ENCODE measurements at regions not wholly inside any gene's neighbourhood (a gene's known extent, or its start where the extent isn't known, plus 50 kb on each side); places are given as distances from the start of the nearest gene placed in this dataset.

DNA sequence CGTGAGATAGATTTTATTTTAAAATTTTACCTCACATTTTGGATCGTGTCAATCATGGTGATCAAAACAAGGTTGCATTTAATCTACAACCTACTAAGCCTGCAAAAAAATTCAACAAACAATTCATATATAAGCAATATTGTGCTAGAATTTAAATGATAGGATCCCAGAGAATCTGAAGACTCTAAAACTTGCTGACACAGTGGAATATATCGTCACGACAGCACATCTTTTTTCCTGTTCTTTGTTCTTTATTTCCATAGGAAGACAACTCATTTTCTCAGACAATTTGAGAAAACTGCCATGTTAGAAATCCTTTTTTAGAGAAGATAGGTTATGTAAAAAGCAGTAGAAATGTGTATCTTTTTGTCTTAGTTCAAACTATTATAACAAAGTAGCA is 820.2 kb upstream of the CELF2 start:
- Histone ChIP-seq H3K27ac (ENCODE audit: low read depth, low read length) (no peak overlapping the region), H3K9me3 (ENCODE audit: insufficient read depth, low read depth, low read length) (no peaks in the 10 kb centered on the region), H2AFZ (ENCODE audit: insufficient read depth, low read length, poor library complexity) (no peak overlapping the region), H4K91ac (ENCODE audit: low read depth, low read length) (no peak overlapping the region), H3K9ac (ENCODE audit: low read length) (no peak overlapping the region), H3K79me1 (ENCODE audit: low read length) (no peaks in the 10 kb centered on the region), H3K36me3 (ENCODE audit: control insufficient read depth in 1 of 2, insufficient read depth in 2 of 2, low read length in 2 of 2) (no peaks in the 10 kb centered on the region), H3K27me3 (ENCODE audit: insufficient read depth, low read length) (no peaks in the 10 kb centered on the region), H4K12ac (ENCODE audit: low read depth, low read length) (no peak overlapping the region), H2BK5ac (ENCODE audit: low read depth, low read length, poor library complexity) (no peak overlapping the region), H4K8ac (ENCODE audit: low read depth, low read length) (no peak overlapping the region), H3K4me1 (ENCODE audit: control insufficient read depth in 1 of 2, insufficient read depth in 2 of 2, low read length in 2 of 2) (no peaks in the 10 kb centered on the region), H3K4ac (ENCODE audit: low read depth, low read length) (no peak overlapping the region), H3K18ac (ENCODE audit: low read length) (no peak overlapping the region), H3K14ac (ENCODE audit: low read length) (no peak overlapping the region), H2BK120ac (ENCODE audit: insufficient read depth, low read length, poor library complexity) (no peak overlapping the region), H3K23ac (ENCODE audit: low read length) (no peak overlapping the region), H2BK12ac (ENCODE audit: low read length) (no peak overlapping the region), H3K4me3 (ENCODE audit: low read depth, low read length) (no peak overlapping the region), H3K79me2 (ENCODE audit: control insufficient read depth, insufficient read depth, low read length, poor library complexity) (no peaks in the 10 kb centered on the region), H2AK5ac (ENCODE audit: low read length) (no peak overlapping the region), H3K4me2 (ENCODE audit: low read length) (no peak overlapping the region)
- DNase-seq = no peak
- no CpG with 5 or more reads among the region's 4 CpGs for WGBS (ENCODE audit: extremely low coverage, insufficient coverage, insufficient read length)

DNA sequence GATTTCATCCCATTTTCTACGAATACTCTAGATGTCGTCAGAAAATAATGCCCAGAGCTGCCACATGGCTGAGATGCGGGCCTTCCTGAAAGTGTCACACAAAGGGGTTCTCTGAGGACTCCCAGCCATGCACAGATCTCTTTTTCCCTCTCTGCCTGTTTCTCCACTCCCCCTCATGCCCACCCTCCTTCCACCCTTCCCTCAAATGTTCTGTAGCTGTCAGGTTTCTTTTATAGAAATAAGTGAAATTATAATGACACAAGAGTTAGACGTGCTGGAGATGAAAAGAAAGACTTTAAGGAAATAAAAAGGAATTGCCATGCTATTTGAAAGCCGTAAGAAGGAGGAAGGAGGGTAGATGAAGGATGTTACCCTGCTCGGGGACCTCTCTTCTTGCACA is 819.3 kb upstream of the CELF2 start:
- Histone ChIP-seq H3K4me3 (ENCODE audit: low read depth, low read length) (no peak overlapping the region), H4K91ac (ENCODE audit: low read depth, low read length) (no peak overlapping the region), H2BK120ac (ENCODE audit: insufficient read depth, low read length, poor library complexity) (no peak overlapping the region), H2BK12ac (ENCODE audit: low read length) (no peak overlapping the region), H3K27ac (ENCODE audit: low read depth, low read length) (no peak overlapping the region), H3K4me1 (ENCODE audit: control insufficient read depth in 1 of 2, insufficient read depth in 2 of 2, low read length in 2 of 2) (no peaks in the 10 kb centered on the region), H2BK5ac (ENCODE audit: low read depth, low read length, poor library complexity) (no peak overlapping the region), H3K4me2 (ENCODE audit: low read length) (no peak overlapping the region), H3K14ac (ENCODE audit: low read length) (no peak overlapping the region), H3K79me1 (ENCODE audit: low read length) (no peaks in the 10 kb centered on the region), H3K4ac (ENCODE audit: low read depth, low read length) (no peak overlapping the region), H3K36me3 (ENCODE audit: control insufficient read depth in 1 of 2, insufficient read depth in 2 of 2, low read length in 2 of 2) (no peaks in the 10 kb centered on the region), H4K12ac (ENCODE audit: low read depth, low read length) (no peak overlapping the region), H3K9me3 (ENCODE audit: insufficient read depth, low read depth, low read length) (no peaks in the 10 kb centered on the region), H3K9ac (ENCODE audit: low read length) (no peak overlapping the region), H4K8ac (ENCODE audit: low read depth, low read length) (no peak overlapping the region), H3K79me2 (ENCODE audit: control insufficient read depth, insufficient read depth, low read length, poor library complexity) (no peaks in the 10 kb centered on the region), H3K18ac (ENCODE audit: low read length) (no peak overlapping the region), H2AK5ac (ENCODE audit: low read length) (no peak overlapping the region), H3K23ac (ENCODE audit: low read length) (no peak overlapping the region), H2AFZ (ENCODE audit: insufficient read depth, low read length, poor library complexity) (no peak overlapping the region), H3K27me3 (ENCODE audit: insufficient read depth, low read length) (no peaks in the 10 kb centered on the region)
- WGBS (ENCODE audit: extremely low coverage, insufficient coverage, insufficient read length) = no CpG with 5 or more reads among the region's 6 CpGs
- DNase-seq = no peak

DNA sequence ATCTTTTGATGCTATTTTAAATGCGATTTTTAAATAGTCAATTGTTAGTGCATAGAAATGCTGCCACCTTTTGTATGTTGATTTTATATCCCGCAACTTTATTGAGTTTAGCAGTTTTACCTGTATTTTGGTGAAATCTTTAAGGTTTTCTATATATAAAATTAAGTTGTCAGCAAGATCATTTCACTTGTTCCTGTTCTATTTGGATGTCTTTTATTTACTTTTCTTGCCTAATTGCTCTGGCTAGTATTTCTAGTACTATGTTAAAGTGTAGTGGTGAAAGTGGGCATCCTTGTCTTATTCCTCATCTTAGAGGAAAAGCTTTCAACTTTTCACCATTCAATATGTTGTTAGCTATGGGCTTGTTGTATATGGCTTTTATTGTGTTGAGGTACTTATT is 813.3 kb upstream of the CELF2 start:
- no CpG with 5 or more reads among the region's 2 CpGs for WGBS (ENCODE audit: extremely low coverage, insufficient coverage, insufficient read length)
- H3K23ac ChIP-seq (ENCODE audit: low read length) = no peak overlapping the region
- H3K4me1 ChIP-seq (ENCODE audit: control insufficient read depth in 1 of 2, insufficient read depth in 2 of 2, low read length in 2 of 2) = peaks cover 0 to 1% of the 10 kb centered on the region in 2 experiments
- no peak overlapping the region for H2BK12ac ChIP-seq (ENCODE audit: low read length)
- H3K14ac ChIP-seq (ENCODE audit: low read length) = no peak overlapping the region
- H3K4me2 ChIP-seq (ENCODE audit: low read length) = no peak overlapping the region
- H3K9ac ChIP-seq (ENCODE audit: low read length) = no peak overlapping the region
- H2AFZ ChIP-seq (ENCODE audit: insufficient read depth, low read length, poor library complexity) = no peak overlapping the region
- no peak overlapping the region for H3K4ac ChIP-seq (ENCODE audit: low read depth, low read length)
- H3K27me3 ChIP-seq (ENCODE audit: insufficient read depth, low read length) = no peaks in the 10 kb centered on the region
- H3K18ac ChIP-seq (ENCODE audit: low read length) = no peak overlapping the region
- no peaks in the 10 kb centered on the region for H3K79me1 ChIP-seq (ENCODE audit: low read length)
- no peaks in the 10 kb centered on the region for H3K79me2 ChIP-seq (ENCODE audit: control insufficient read depth, insufficient read depth, low read length, poor library complexity)
- no peak overlapping the region for H3K4me3 ChIP-seq (ENCODE audit: low read depth, low read length)
- H3K9me3 ChIP-seq (ENCODE audit: insufficient read depth, low read depth, low read length) = no peaks in the 10 kb centered on the region
- H4K12ac ChIP-seq (ENCODE audit: low read depth, low read length) = no peak overlapping the region
- H4K91ac ChIP-seq (ENCODE audit: low read depth, low read length) = no peak overlapping the region
- H4K8ac ChIP-seq (ENCODE audit: low read depth, low read length) = no peak overlapping the region
- H3K36me3 ChIP-seq (ENCODE audit: control insufficient read depth in 1 of 2, insufficient read depth in 2 of 2, low read length in 2 of 2) = no peaks in the 10 kb centered on the region
- no peak overlapping the region for H2BK120ac ChIP-seq (ENCODE audit: insufficient read depth, low read length, poor library complexity)
- no peak for DNase-seq
- no peak overlapping the region for H2AK5ac ChIP-seq (ENCODE audit: low read length)
- no peak overlapping the region for H2BK5ac ChIP-seq (ENCODE audit: low read depth, low read length, poor library complexity)
- no peak overlapping the region for H3K27ac ChIP-seq (ENCODE audit: low read depth, low read length)

DNA sequence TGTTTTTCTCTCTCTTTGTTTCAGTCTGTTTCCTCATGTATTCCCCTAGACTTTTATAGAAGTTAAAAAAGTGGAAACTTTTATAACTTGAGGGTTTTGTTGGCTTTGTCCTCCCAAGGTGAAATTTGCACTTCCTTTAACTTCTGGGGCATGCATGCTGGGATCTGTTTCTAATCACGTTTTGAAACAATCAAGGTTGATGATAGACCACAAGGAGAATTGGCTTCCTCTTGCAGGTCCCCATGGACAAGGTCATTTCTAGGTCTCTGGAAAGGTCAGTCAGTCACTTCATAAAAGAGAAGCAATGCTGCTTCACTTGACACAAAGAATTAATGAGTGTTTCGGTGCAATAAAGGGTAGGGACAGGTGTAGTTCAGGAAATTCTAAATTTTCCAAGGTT is 811.8 kb upstream of the CELF2 start:
- Histone ChIP-seq H3K18ac (ENCODE audit: low read length) (no peak overlapping the region), H3K14ac (ENCODE audit: low read length) (no peak overlapping the region), H3K9me3 (ENCODE audit: insufficient read depth, low read depth, low read length) (no peaks in the 10 kb centered on the region), H2AFZ (ENCODE audit: insufficient read depth, low read length, poor library complexity) (no peak overlapping the region), H2BK12ac (ENCODE audit: low read length) (no peak overlapping the region), H3K79me2 (ENCODE audit: control insufficient read depth, insufficient read depth, low read length, poor library complexity) (no peaks in the 10 kb centered on the region), H2BK5ac (ENCODE audit: low read depth, low read length, poor library complexity) (no peak overlapping the region), H3K27ac (ENCODE audit: low read depth, low read length) (no peak overlapping the region), H3K27me3 (ENCODE audit: insufficient read depth, low read length) (no peaks in the 10 kb centered on the region), H3K9ac (ENCODE audit: low read length) (no peak overlapping the region), H4K12ac (ENCODE audit: low read depth, low read length) (no peak overlapping the region), H3K23ac (ENCODE audit: low read length) (no peak overlapping the region), H2AK5ac (ENCODE audit: low read length) (no peak overlapping the region), H3K4ac (ENCODE audit: low read depth, low read length) (no peak overlapping the region), H3K4me1 (ENCODE audit: control insufficient read depth in 1 of 2, insufficient read depth in 2 of 2, low read length in 2 of 2) (peaks cover 0 to 1% of the 10 kb centered on the region in 2 experiments), H3K4me3 (ENCODE audit: low read depth, low read length) (no peak overlapping the region), H2BK120ac (ENCODE audit: insufficient read depth, low read length, poor library complexity) (no peak overlapping the region), H3K4me2 (ENCODE audit: low read length) (no peak overlapping the region), H3K36me3 (ENCODE audit: control insufficient read depth in 1 of 2, insufficient read depth in 2 of 2, low read length in 2 of 2) (no peaks in the 10 kb centered on the region), H4K91ac (ENCODE audit: low read depth, low read length) (no peak overlapping the region), H4K8ac (ENCODE audit: low read depth, low read length) (no peak overlapping the region), H3K79me1 (ENCODE audit: low read length) (no peaks in the 10 kb centered on the region)
- DNase-seq = no peak
- no CpG with 5 or more reads among the region's 2 CpGs for WGBS (ENCODE audit: extremely low coverage, insufficient coverage, insufficient read length)
